ENCODE measurements at regions not wholly inside any gene's neighbourhood (a gene's known extent, or its start where the extent isn't known, plus 50 kb on each side); places are given as distances from the start of the nearest gene placed in this dataset.

- Histone ChIP-seq H3K4me3 (replicated peaks in 1 of 3; ENCODE audit: low read depth in 2 of 3, low read length in 3 of 3) (no peak overlapping the region), H3K79me2 (ENCODE audit: insufficient read depth, low read length) (no peaks in the 10 kb centered on the region), H4K20me1 (ENCODE audit: insufficient read depth, low read length) (no peaks in the 10 kb centered on the region), H3K27me3 (ENCODE audit: control insufficient read depth in 2 of 2, insufficient read depth in 2 of 2, low read length in 2 of 2) (no peaks in the 10 kb centered on the region), H3K27ac (ENCODE audit: low read depth in 1 of 2, low read length in 2 of 2) (no peak overlapping the region), H3K36me3 (replicated peaks in 1 of 2; ENCODE audit: control insufficient read depth in 1 of 2, insufficient read depth in 2 of 2, low read length in 2 of 2) (no peaks in the 10 kb centered on the region), H3K9ac (ENCODE audit: insufficient read depth, low read length, poor library complexity, severe bottlenecking) (no peak overlapping the region), H2AFZ (ENCODE audit: insufficient read depth, low read depth, low read length, poor library complexity, severe bottlenecking) (no peak overlapping the region), H3K9me3 (replicated peaks in 1 of 2; ENCODE audit: control insufficient read depth in 1 of 2, insufficient read depth in 1 of 2, low read length in 2 of 2) (no peaks in the 10 kb centered on the region), H3K4me1 (ENCODE audit: control insufficient read depth in 1 of 2, insufficient read depth in 2 of 2, low read length in 2 of 2) (peaks cover 3 to 5% of the 10 kb centered on the region in 2 donors), H3K4me2 (replicated peaks; ENCODE audit: extremely low read depth, low read length, poor library complexity, severe bottlenecking) (no peak overlapping the region)
- intact Hi-C loops (cut with micrococcal nuclease): no loop called here
- no peak for DNase-seq
- H3K9me3 Mint-ChIP-seq: peaks cover 0 to 15% (median 2%) of the 10 kb centered on the region in 7 donors
- no CpG with 5 or more reads among the region's 1 CpG for WGBS (ENCODE audit: insufficient coverage)
- H3K27me3 Mint-ChIP-seq (ENCODE audit: low read depth in 3 of 3): peaks cover 0 to 5% (median 2%) of the 10 kb centered on the region in 3 donors
- H3K27ac Mint-ChIP-seq: no peak overlapping the region
- H3K4me3 Mint-ChIP-seq: no peak overlapping the region
- no peak for TF ChIP-seq CTCF (IDR thresholded peaks at IDR 0.05)
- H3K4me1 Mint-ChIP-seq: peaks cover 16% of the 10 kb centered on the region
- peaks cover 0 to 1% of the 10 kb centered on the region in 2 donors for H3K36me3 Mint-ChIP-seq
Observed at GRCh38 chr7:41819645-41820044, 116.8 kb upstream of the INHBA start.

- no peak for TF ChIP-seq CTCF (IDR thresholded peaks at IDR 0.05)
- H3K27ac ChIP-seq (ENCODE audit: low read depth in 1 of 2, low read length in 2 of 2): no peak overlapping the region
- no peaks in the 10 kb centered on the region for H3K79me2 ChIP-seq (ENCODE audit: insufficient read depth, low read length)
- Mint-ChIP-seq H3K4me1 (peaks cover 16% of the 10 kb centered on the region), H3K27ac (no peak overlapping the region), H3K27me3 (ENCODE audit: low read depth in 3 of 3) (peaks cover 0 to 5% (median 2%) of the 10 kb centered on the region in 3 donors), H3K36me3 (peaks cover 0 to 1% of the 10 kb centered on the region in 2 donors), H3K9me3 (peaks cover 0 to 15% (median 2%) of the 10 kb centered on the region in 7 donors), H3K4me3 (no peak overlapping the region)
- H3K4me2 ChIP-seq (replicated peaks; ENCODE audit: extremely low read depth, low read length, poor library complexity, severe bottlenecking): no peak overlapping the region
- no peak for DNase-seq
- no peak overlapping the region for H2AFZ ChIP-seq (ENCODE audit: insufficient read depth, low read depth, low read length, poor library complexity, severe bottlenecking)
- H3K4me3 ChIP-seq (replicated peaks in 1 of 3; ENCODE audit: low read depth in 2 of 3, low read length in 3 of 3): no peak overlapping the region
- WGBS (ENCODE audit: insufficient coverage): no CpG with 5 or more reads among the region's 1 CpG
- H3K9me3 ChIP-seq (replicated peaks in 1 of 2; ENCODE audit: control insufficient read depth in 1 of 2, insufficient read depth in 1 of 2, low read length in 2 of 2): no peaks in the 10 kb centered on the region
- H3K36me3 ChIP-seq (replicated peaks in 1 of 2; ENCODE audit: control insufficient read depth in 1 of 2, insufficient read depth in 2 of 2, low read length in 2 of 2): no peaks in the 10 kb centered on the region
- intact Hi-C loops (cut with micrococcal nuclease): no loop called here
- peaks cover 3 to 5% of the 10 kb centered on the region in 2 donors for H3K4me1 ChIP-seq (ENCODE audit: control insufficient read depth in 1 of 2, insufficient read depth in 2 of 2, low read length in 2 of 2)
- H3K9ac ChIP-seq (ENCODE audit: insufficient read depth, low read length, poor library complexity, severe bottlenecking): no peak overlapping the region
- no peaks in the 10 kb centered on the region for H3K27me3 ChIP-seq (ENCODE audit: control insufficient read depth in 2 of 2, insufficient read depth in 2 of 2, low read length in 2 of 2)
- no peaks in the 10 kb centered on the region for H4K20me1 ChIP-seq (ENCODE audit: insufficient read depth, low read length)
Observed at GRCh38 chr7:41818765-41819398, 116.0 kb upstream of the INHBA start.

Measured in CD14-positive monocyte (primary cell).